ENCODE measurements at regions not wholly inside any gene's neighbourhood (a gene's known extent, or its start where the extent isn't known, plus 50 kb on each side); places are given as distances from the start of the nearest gene placed in this dataset.
"Not testable (repeated sequence)": the region's sequence is repeated elsewhere in the genome, so short reads cannot be mapped to it uniquely, and the experiment has no call there.

DNA sequence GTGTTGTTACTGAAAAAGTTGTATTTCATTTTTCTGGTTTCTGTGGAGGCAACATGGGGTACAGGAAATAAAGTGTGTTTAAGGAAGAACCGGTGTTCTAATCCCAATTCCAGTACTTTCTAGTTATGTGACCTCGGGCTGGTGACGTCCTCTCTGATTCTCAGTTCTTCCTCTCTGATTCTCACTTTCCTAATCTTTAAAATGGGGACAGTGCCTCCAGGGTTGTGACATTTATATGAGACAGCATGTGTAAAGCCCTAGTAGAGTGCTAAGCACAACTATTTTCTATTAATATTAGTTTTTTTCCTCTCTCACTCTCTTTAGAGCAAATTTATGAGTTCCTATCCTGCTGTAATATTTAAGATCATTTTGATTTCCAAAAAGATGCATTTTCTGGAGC lies 50.9 kb upstream of the PTPDC1 start:
- DNase-seq, result no peak

DNA sequence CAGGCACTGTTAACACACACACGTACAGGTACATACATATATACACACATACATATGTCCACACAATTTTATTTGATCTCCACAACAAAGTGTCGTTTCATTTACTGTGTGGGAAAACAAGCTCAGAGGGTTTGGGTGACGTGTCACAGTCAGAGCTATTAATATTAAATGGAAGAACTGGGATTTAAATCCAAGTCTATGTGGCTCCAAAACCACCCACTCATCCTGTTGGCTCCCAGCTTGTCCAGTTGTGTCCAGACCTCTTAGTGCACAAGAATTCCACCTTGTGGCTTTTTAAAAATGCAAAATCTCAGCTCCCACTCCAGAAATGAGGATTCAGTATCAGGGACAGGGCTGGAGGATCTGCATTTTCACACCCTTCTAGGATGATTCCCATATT lies 52.3 kb upstream of the PTPDC1 start:
- DNase-seq, result no peak

DNA sequence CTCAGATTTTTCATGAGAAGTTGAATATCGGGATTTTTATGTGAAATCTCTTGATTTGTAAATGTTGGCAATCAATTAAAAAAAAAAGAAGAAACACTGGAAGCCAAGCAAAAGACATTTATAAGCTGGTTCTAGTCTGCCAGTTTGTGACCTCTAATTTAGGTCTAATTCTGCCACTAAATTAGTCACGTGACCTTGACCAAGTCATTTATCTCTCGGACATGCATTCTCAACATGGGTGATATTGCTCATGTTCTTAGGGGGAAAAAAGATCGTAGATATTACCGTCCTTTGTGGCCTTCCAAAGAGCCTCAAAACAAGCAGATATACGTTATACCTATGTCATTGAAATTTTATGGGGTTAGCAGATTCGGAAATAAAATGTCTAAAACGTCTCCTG lies 52.9 kb upstream of the PTPDC1 start:
- no peak for DNase-seq

DNA sequence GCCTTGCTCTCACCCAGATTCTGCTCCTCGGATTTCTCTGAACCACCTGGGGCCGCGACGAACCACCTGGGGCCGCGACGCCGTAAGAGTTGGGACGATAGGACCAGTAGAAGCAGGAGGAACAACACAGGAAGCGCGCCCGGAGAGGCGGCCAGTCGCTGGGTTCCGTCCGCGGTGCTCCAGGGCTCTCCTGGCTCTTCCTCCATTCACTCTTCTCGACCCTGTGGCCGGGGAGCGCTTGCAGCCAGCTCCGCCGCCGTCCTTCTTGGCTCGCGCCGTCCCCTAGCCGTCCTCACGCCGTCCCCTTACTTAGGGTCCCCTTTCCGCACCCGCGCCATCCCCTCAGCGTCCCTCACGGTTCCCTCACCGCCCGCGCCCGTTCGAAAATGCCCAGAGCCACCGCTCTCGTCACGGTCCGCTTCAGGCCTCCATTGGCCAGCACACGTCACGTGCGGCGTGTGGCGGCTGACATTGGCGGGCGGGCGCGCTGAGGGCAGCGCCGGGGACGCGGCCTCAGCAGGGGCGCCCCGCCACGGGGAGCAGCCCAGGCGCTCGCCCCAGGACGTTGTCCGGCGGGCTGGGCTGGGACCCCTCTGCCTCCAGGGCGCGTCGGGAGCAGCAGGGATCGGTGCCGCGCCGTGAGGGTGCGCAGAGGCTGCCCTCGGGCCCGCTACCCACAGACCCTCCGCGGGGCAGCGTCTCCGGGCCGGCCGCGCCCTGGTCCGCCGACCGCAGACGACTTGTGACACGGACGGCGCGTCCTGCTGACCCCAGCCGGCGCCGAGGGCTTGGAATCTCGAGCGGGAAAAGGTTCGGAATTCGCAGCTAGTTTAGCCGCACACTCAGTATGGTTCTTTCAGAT lies 53.7 kb upstream of the PTPDC1 start:
- DNase-seq, result peak; percentile 82

DNA sequence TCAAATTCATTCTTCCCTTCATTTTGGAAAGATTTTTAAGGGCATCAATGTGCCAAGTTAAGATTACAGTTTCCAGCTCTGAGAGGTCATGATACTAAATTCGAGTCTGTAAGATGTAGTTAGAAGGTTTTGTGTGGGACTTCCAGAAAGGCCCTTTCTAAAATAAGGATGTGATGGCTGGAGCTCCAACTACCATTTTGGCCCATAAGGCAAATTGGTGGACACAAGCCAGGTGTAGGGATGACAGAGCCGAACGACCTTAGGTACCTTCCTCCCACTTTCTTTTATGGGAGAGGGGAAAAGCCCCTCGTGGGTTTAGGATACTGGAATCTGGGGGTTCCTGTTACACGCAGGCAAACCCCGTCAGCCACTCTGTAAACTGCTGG lies 54.3 kb upstream of the PTPDC1 start:
- DNase-seq, result no peak

DNA sequence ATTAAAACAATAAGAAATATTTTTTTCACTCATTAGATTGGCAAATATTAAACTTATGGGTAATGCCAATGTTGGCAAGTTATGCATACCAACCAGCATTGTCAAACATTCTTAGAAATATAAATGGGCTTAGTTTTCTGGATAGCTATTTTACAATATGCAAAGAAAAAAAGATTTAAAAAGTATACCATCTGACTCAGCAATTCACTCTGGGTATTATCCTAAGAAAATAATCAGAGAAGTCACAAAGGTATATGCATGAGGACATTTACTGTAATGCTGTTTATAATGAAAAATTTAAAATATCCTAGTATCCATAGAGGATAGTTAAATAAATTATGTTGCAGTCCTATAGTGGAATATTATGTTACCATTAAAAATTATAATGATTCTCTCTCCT lies 57.4 kb upstream of the PTPDC1 start:
- no peak for DNase-seq

DNA sequence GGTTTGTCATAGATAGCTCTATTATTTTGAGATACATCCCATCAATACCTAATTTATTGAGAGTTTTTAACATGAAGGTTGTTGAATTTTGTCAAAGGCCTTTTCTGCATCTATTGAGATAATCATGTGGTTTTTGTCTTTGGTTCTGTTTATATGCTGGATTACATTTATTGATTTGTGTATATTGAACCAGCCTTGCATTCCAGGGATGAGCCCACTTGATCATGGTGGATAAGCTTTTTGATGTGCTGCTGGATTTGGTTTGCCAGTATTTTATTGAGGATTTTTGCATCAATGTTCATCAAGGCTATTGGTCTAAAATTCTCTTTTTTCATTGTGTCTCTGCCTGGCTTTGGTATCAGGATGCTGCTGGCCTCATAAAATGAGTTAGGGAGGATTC lies 61.8 kb upstream of the PTPDC1 start:
- not testable (repeated sequence) for DNase-seq

DNA sequence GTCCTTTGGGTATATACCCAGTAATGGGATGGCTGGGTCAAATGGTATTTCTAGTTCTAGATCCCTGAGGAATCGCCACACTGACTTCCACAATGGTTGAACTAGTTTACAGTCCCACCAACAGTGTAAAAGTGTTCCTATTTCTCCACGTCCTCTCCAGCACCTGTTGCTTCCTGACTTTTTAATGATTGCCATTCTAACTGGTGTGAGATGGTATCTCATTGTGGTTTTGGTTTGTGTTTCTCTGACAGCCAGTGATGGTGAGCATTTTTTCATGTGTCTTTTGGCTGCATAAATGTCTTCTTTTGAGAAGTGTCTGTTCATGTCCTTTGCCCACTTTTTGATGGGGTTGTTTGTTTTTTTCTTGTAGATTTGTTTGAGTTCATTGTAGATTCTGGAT lies 63.4 kb upstream of the PTPDC1 start:
- not testable (repeated sequence) for DNase-seq

DNA sequence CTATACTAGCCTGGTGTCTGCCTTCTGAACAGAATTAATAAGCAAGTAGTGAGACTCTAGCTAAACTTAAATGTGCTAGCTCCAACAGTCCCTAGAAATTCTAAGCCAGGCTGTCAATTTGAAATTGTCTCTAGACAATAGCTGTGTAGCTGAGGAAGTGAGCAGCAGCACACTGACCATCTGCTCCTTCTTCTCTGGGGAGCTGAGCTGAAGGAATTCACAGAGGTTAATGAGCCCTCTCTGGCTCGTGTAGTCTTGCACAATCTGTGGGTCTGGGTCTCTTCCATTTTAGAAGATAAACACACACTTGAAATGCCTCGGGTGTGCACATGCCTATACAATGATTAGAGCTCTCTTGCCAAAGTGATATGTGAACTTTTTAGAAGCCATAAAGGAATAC lies 63.5 kb upstream of the BARX1 start:
- DNase-seq, result no peak

DNA sequence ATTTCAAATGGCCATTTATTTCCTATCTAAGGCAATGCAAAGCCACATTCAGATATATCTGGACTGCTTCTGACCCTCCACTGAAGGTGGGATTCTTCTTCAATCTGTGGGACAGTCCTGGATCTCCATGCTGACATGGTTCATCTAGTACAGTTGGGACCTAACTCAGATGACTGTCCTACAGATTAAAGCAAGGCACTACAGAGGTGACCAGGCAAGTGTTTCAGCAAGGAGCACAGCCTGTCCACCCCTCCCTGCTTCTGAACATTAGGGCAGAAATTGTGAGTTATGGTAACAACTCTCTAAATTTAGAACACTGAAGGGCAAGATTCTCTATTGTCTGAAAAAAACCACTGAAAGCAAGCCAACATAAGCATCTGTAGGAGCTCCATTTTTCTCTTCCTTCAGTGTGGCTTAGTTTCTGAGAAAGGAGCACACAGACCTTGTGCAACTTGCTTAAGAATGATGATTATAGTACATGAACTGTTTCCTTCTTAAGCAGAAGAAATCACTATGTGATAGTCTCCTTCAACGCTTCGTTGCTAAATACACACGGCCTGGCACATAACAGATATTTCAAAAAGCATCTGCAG lies 62.9 kb upstream of the BARX1 start:
- DNase-seq, result no peak

DNA sequence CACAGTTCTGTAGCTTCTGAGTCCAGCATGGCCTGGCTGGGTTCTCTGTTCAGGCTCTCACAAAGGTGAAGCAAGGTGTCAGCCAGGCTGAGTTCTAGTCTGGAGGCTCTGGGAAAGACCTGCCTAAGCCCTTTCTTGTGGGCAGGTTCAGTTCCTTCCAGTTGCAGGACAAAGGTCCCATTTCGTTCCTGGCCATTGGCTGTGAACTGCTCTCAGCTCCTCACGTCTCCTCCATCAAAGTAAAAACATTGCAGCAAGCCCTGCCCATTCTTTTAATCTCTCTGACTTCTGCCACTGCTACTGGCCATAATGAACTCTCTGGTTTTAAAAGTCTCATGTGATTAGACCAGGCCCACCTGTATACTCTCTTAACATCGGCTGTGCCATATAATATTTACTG lies 61.6 kb upstream of the BARX1 start:
- no peak for DNase-seq

DNA sequence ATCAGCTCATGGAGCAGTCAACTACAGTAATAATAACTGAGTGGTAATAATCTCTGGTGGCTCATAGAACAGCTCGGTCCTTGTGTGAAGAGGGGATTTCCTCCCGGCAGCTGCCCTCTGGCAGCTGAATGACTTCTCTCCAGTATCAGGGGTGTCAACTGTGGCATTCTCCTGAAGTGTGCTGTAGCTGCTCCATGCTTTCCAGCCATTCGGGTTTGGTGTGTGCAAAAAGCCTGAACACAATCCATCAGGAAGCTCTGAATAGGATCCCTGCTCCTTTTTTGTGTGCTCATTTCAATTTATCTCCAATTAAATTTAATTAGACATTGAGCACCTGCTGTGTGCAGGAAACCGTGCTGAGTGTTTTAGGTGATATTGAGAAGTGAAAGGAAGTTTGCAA lies 59.8 kb upstream of the BARX1 start:
- no peak for DNase-seq

DNA sequence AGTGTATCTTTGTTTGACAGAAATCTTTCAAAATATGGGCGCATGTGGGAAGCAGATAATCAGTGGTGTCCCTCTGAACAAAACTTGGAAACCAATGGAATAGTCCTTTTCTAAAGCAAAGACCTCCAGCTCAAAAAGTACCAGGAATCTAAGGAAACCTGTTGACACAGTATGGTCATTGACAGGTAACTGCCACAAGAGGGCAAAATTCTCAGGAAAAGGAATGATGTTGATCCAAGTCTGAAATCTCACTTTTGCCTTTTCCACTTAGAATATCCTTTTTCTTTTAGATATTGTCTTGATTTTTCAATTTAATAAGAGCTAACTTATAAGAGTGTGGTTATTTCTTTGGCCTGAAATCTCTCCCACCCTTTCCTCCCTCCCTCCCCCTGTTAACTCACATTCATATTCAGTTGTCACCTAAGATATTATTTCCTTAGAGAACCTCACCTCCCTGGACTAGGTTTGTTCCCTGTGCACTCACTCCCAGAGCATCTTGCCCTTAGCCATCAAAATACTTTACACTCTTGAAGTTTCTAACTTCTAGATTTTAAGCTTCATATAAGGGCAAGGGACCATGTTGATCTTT lies 59.0 kb upstream of the BARX1 start:
- no peak for DNase-seq

DNA sequence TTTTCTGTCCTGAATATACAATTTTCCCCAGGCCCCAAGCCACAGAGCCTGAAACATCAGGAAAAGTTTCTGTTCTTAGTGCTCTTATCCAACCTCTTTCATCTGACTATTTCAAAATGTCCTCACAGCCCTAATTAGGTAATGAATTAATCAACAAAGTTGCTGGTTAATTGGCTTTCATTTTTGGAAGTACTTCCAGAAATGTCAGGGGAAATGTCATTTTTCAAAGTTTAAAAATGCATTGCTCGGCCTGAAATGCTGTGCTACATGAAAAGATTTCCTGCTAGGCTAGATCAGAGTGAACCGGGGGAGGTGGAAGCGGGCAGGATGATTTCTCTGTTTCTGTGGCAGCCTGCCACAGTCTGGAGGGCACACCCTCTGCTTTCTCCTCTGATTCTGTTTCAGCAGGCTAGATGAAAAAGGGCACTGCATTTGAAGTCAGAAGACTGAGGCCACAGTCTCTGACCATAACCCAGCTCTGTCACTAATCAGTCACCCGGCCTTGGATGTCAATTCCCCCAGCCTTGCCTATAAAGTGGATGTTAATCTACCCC lies 55.9 kb upstream of the BARX1 start:
- peak; percentile 46 for DNase-seq

DNA sequence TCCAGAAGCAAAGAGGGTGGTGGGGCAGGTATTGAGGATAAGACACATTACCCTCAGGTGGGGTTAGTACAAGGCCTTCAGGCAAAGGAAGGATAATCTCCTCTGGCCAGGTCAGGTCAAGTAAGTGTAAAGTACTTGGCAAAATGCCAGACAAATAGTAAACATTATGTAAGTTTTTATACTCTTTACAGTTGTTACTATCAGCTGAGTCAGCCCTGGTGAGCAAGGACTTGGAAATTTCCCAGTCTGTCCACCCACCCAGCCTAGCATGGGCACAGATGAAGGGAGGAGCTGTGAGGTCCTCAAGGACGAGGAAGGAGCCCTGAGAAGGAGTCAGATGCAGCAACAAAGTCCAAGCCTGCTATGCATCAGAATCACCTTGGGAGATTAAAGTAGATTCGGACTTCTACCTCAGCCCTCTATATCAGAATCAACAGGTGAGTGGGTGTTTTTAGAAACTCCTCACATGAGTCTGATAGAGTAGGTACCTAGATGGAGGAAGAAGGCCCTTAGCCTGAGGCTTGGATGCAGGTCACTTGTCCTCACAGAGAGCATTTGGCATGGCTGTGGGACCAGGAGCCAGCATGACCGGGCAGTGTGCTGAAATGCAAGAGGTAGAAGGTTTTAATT lies 50.2 kb upstream of the BARX1 start:
- DNase-seq, result no peak
